Neural cell (in vitro differentiated cells): ENCODE measurements at regions not wholly inside any gene's neighbourhood (a gene's known extent, or its start where the extent isn't known, plus 50 kb on each side); places are given as distances from the start of the nearest gene placed in this dataset.

ENCODE experiments used
- H2AFZ ChIP-seq: fragments of 200-600, 300-800 bp; sonication (generic), shearing (Covaris generic); 2 replicates; pipeline ENCODE4 v1.6.0; 2014; ENCODE audit warnings: low read depth, mild to moderate bottlenecking, antibody characterized with exemption, low read length, moderate library complexity
- H3F3A ChIP-seq: fragments of 200-600 bp; shearing (Covaris generic); 2 replicates; pipeline ENCODE4 v1.6.1; 2016; ENCODE audit warnings: mild to moderate bottlenecking, moderate library complexity, mixed read lengths, antibody characterized with exemption, low read length; ENCODE audit not compliant: insufficient read depth, poor library complexity, severe bottlenecking
- H3K27ac ChIP-seq: fragments of 200-600, 300-800 bp; sonication (generic), shearing (Covaris generic); 2 replicates; pipeline ENCODE4 v1.5.1; 2014; ENCODE audit warnings: mild to moderate bottlenecking, low read length, moderate library complexity
- H3K27me3 ChIP-seq: fragments of 300-800, 200-600 bp; sonication (generic), shearing (Covaris generic); 2 replicates; pipeline ENCODE4 v1.6.0; 2014; ENCODE audit warnings: mild to moderate bottlenecking, low read depth, low read length, moderate library complexity; ENCODE audit not compliant: insufficient read depth
- H3K36me3 ChIP-seq: fragments of 300-800, 200-600 bp; sonication (generic), shearing (Covaris generic); 2 replicates; pipeline ENCODE4 v1.5.1; 2014; ENCODE audit warnings: mild to moderate bottlenecking, antibody characterized with exemption, low read length, moderate library complexity; ENCODE audit not compliant: insufficient read depth
- H3K4me2 ChIP-seq: fragments of 300-800, 200-600 bp; sonication (generic), shearing (Covaris generic); 2 replicates; pipeline ENCODE4 v1.6.0; 2014; ENCODE audit warnings: mild to moderate bottlenecking, low read length
- H3K4me3 ChIP-seq: fragments of 300-800, 200-600 bp; sonication (generic), shearing (Covaris generic); 2 replicates; pipeline ENCODE4 v1.5.1; 2014; ENCODE audit warnings: mild to moderate bottlenecking, low read length, moderate library complexity
- H3K79me2 ChIP-seq: fragments of 200-600 bp; shearing (Covaris generic); replicated peaks from 2 replicates; pipeline ENCODE4 v1.6.0; 2014; ENCODE audit warnings: mild to moderate bottlenecking, low read length, moderate library complexity; ENCODE audit not compliant: insufficient read depth
- H3K9ac ChIP-seq: fragments of 300-800, 200-600 bp; sonication (generic), shearing (Covaris generic); 2 replicates; pipeline ENCODE4 v1.6.1; 2016; ENCODE audit warnings: mild to moderate bottlenecking, low read length, mixed read lengths
- H3K9me2 ChIP-seq: fragments of 200-600 bp; shearing (Covaris generic); 2 replicates; pipeline ENCODE4 v1.6.1; 2016; ENCODE audit warnings: mild to moderate bottlenecking, low read length, mixed read lengths; ENCODE audit not compliant: insufficient read depth
- H3K9me3 ChIP-seq: fragments of 200-600, 300-800 bp; sonication (generic), shearing (Covaris generic); 2 replicates; pipeline ENCODE4 v1.6.1; 2016; ENCODE audit warnings: mild to moderate bottlenecking, mixed run types, low read length, moderate library complexity, mixed read lengths
- H4K20me1 ChIP-seq: fragments of 200-600 bp; shearing (Covaris generic); 2 replicates; pipeline ENCODE4 v1.6.1; 2016; ENCODE audit warnings: mild to moderate bottlenecking, mixed run types; ENCODE audit not compliant: insufficient read depth
- EP300 ChIP-seq: fragments of 450-650 bp; conservative IDR thresholded peaks from 2 replicates; pipeline ENCODE4 v1.6.1; 2014; ENCODE audit warnings: antibody characterized with exemption, mild to moderate bottlenecking, moderate library complexity; ENCODE audit not compliant: poor library complexity, severe bottlenecking
- EZH2 ChIP-seq: fragments of 200-600, 300-800 bp; shearing (Covaris generic), sonication (generic); IDR thresholded peaks from 2 replicates; pipeline ENCODE4 v1.6.1; 2014; ENCODE audit warnings: antibody characterized with exemption, low read length, borderline replicate concordance, mild to moderate bottlenecking; ENCODE audit not compliant: insufficient read depth, poor library complexity, severe bottlenecking
- MXI1 ChIP-seq: fragments of 450-650 bp; conservative IDR thresholded peaks from 2 replicates; pipeline ENCODE4 v1.6.1; 2014; ENCODE audit warnings: antibody characterized with exemption, mild to moderate bottlenecking; ENCODE audit not compliant: poor library complexity, severe bottlenecking
- POLR2AphosphoS5 ChIP-seq: IDR thresholded peaks from 2 replicates; pipeline ENCODE4 v1.6.1; 2012
- RAD21 ChIP-seq: fragments of 450-650 bp; conservative IDR thresholded peaks from 2 replicates; pipeline ENCODE4 v1.6.1; 2014; ENCODE audit warnings: antibody characterized with exemption, mild to moderate bottlenecking, moderate library complexity
- SMC3 ChIP-seq: fragments of 450-650 bp; conservative IDR thresholded peaks from 2 replicates; pipeline ENCODE4 v1.6.1; 2014; ENCODE audit warnings: antibody characterized with exemption, mild to moderate bottlenecking, moderate library complexity; ENCODE audit not compliant: poor library complexity
- TAF1 ChIP-seq: IDR thresholded peaks from 2 replicates; pipeline ENCODE4 v1.6.1; 2012; ENCODE audit warnings: low read depth
- TF ChIP-seq, protein P1 (sequence below): fragments of 450-650 bp; IDR thresholded peaks from 2 replicates; pipeline ENCODE4 v1.5.1; 2014; ENCODE audit warnings: antibody characterized with exemption, mild to moderate bottlenecking, moderate library complexity; ENCODE audit not compliant: poor library complexity, severe bottlenecking
- TF ChIP-seq, protein P2 (sequence below): IDR thresholded peaks from 2 replicates; pipeline ENCODE4 v1.6.1; 2012; ENCODE audit warnings: borderline replicate concordance

DNA sequence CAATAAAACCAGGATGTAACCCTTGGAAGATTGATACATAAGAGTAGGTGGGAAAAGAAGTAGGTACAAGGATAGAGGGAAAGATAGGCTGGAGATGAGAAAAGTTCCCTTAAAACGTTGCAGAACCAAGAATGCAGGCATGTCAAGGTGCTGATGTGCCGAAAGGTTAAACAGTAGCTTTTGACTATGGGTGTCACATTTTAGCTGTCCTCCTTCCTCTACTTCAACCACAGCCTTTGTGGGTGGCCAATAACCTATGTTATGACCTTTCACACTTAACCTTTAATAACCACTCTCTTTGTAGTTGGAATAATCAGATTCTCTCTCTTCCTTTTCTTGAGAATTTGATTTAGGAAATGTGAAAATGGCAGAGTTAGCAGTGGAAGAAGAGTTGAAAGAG is 184.5 kb upstream of the GAP43 start:
- Histone ChIP-seq H3K4me2 (no peak overlapping the region), H3K9ac (no peak overlapping the region), H4K20me1 (no peaks in the 10 kb centered on the region), H3K9me2 (no peaks in the 10 kb centered on the region), H3K9me3 (no peaks in the 10 kb centered on the region), H3F3A (no peaks in the 10 kb centered on the region), H3K4me3 (no peak overlapping the region), H3K27me3 (no peaks in the 10 kb centered on the region), H3K27ac (no peak overlapping the region), H2AFZ (no peak overlapping the region), H3K36me3 (no peaks in the 10 kb centered on the region), H3K79me2 (no peaks in the 10 kb centered on the region)
- no peak for TF ChIP-seq POLR2AphosphoS5
- TF ChIP-seq, protein P1, sequence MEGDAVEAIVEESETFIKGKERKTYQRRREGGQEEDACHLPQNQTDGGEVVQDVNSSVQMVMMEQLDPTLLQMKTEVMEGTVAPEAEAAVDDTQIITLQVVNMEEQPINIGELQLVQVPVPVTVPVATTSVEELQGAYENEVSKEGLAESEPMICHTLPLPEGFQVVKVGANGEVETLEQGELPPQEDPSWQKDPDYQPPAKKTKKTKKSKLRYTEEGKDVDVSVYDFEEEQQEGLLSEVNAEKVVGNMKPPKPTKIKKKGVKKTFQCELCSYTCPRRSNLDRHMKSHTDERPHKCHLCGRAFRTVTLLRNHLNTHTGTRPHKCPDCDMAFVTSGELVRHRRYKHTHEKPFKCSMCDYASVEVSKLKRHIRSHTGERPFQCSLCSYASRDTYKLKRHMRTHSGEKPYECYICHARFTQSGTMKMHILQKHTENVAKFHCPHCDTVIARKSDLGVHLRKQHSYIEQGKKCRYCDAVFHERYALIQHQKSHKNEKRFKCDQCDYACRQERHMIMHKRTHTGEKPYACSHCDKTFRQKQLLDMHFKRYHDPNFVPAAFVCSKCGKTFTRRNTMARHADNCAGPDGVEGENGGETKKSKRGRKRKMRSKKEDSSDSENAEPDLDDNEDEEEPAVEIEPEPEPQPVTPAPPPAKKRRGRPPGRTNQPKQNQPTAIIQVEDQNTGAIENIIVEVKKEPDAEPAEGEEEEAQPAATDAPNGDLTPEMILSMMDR, result no peak
- TF ChIP-seq MXI1, result no peak
- TF ChIP-seq TAF1, result no peak
- TF ChIP-seq, protein P2, sequence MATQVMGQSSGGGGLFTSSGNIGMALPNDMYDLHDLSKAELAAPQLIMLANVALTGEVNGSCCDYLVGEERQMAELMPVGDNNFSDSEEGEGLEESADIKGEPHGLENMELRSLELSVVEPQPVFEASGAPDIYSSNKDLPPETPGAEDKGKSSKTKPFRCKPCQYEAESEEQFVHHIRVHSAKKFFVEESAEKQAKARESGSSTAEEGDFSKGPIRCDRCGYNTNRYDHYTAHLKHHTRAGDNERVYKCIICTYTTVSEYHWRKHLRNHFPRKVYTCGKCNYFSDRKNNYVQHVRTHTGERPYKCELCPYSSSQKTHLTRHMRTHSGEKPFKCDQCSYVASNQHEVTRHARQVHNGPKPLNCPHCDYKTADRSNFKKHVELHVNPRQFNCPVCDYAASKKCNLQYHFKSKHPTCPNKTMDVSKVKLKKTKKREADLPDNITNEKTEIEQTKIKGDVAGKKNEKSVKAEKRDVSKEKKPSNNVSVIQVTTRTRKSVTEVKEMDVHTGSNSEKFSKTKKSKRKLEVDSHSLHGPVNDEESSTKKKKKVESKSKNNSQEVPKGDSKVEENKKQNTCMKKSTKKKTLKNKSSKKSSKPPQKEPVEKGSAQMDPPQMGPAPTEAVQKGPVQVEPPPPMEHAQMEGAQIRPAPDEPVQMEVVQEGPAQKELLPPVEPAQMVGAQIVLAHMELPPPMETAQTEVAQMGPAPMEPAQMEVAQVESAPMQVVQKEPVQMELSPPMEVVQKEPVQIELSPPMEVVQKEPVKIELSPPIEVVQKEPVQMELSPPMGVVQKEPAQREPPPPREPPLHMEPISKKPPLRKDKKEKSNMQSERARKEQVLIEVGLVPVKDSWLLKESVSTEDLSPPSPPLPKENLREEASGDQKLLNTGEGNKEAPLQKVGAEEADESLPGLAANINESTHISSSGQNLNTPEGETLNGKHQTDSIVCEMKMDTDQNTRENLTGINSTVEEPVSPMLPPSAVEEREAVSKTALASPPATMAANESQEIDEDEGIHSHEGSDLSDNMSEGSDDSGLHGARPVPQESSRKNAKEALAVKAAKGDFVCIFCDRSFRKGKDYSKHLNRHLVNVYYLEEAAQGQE, result no peak
- TF ChIP-seq SMC3, result no peak
- TF ChIP-seq EZH2, result no peak
- TF ChIP-seq EP300, result no peak
- no peak for TF ChIP-seq RAD21

DNA sequence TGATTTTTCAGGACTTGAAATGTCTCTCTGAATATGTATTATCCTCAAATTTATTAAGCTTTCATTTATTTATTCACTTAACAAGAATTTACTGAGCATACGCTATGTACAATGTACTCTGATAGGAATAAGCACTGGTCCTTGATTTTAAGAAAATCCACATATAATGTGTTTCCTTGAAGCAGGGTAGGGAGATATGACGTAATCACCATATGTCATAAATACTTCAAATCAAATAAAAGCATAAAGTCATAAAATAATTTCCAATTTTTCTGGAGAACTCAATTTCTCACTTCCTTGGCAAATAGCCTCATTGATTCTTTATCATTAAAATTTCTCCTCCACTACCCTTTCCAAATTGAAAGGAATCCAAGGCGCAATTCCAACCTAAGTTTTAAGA is 177.8 kb upstream of the GAP43 start:
- no peaks in the 10 kb centered on the region for H3K9me2 ChIP-seq
- no peaks in the 10 kb centered on the region for H3K79me2 ChIP-seq
- no peaks in the 10 kb centered on the region for H3K36me3 ChIP-seq
- TF ChIP-seq EZH2 (no peak), SMC3 (no peak), TAF1 (no peak), POLR2AphosphoS5 (no peak), MXI1 (no peak), EP300 (no peak), RAD21 (no peak)
- TF ChIP-seq, protein P1, result no peak
- TF ChIP-seq, protein P2, result no peak
- no peak overlapping the region for H3K4me2 ChIP-seq
- no peak overlapping the region for H2AFZ ChIP-seq
- no peaks in the 10 kb centered on the region for H3F3A ChIP-seq
- H4K20me1 ChIP-seq, result no peaks in the 10 kb centered on the region
- no peaks in the 10 kb centered on the region for H3K27me3 ChIP-seq
- no peaks in the 10 kb centered on the region for H3K9me3 ChIP-seq
- no peak overlapping the region for H3K9ac ChIP-seq
- H3K27ac ChIP-seq, result no peak overlapping the region
- H3K4me3 ChIP-seq, result no peak overlapping the region
